ENCODE measurements at regions not wholly inside any gene's neighbourhood (a gene's known extent, or its start where the extent isn't known, plus 50 kb on each side); places are given as distances from the start of the nearest gene placed in this dataset.

DNA sequence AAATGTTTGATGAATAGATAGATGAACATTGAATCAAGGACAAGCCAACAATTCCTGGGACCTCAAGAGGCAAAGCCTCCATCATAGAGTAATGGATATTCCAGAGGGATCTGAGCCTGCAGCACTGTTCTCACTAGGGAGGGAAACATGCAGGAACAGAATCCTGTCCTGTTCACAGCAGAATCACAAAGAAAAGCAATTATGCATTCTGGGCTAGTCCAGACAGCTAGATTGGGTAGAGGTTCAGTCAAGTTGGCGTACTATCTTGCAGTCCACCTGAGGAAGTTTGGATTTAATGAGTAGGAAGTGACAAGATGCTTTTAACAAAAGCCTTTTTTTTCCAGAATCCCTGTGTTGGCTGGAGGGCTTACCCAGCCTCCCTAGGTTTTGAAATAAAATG is 314.5 kb upstream of the SEMA6D start:
- no peak for DNase-seq (ENCODE audit: low read depth in 2 of 2)

DNA sequence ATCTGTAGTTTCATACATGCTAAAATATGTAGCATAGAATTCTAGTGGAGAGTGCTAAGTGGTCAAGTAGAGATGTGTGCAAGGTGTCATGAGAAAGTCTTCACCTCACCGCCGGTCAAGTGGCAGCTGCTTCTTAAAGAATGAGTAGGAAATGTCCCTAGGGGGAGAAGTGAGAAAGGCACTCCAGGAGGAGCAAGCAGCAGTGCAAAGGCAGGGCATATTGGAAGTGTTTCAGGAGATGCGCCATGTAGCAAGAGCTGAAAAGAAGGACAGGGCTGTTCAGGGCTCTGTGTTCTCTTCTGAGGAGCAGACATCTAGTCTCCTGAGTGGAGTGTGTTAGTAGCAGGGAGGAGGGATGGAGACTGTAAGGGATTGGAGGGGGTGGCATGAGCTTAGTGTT is 312.4 kb upstream of the SEMA6D start:
- no peak for DNase-seq (ENCODE audit: low read depth in 2 of 2)

DNA sequence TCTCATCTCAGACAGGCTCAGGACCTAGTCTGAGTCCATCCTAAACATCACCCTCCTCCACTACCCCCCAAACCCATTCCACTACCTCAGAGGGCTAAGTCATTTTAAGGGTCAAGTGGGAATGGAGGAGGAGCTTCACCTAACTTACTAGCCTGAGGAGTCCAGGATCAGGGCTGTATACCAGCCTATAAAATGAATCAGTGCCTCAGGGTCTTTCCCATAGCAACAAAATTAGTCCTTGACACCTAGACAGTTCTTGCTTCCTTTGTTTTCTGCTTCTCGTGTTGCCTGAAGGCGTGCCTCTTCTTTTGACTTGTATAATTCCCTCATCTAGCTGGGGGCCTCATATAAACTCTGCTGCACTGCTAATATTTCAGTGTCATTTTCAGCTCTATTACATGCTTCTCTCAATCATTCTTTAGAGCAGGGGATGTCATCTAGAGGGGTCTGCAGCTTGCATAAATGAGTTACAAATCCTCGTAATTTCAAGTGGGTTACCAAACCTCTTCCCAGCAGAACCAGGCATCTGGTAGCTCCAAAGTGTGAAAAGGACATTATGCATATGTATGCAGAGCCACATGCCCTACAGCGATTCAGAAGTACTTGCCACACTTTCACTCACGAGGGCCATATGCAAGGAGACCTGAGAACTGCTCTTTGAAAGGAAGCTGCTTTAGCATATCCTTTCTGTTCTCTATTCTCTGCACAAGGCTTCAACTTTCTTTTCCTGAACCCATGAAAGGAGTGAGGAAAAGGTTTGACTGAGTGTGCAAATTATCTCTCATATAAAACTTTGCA is 311.7 kb upstream of the SEMA6D start:
- no peak for DNase-seq (ENCODE audit: low read depth in 2 of 2)

DNA sequence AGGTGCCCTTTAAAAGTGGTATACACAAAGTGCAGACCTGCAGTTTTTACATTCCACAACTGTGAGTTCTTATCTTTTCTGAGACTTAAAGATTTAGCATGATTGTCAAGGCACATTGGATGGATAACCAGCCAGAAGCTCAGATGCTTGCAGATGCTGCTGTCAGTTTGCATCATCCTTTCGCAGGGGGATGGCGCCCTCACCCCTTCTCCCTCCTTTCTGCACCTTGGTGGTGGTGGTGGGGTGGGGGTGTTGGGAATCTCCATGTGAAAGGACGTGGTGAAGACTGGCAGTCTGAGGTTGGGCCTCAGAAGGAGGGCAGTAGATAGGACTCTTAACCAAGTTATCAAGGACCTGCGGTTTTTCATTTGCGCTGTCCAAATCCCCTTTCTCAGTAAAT is 309.6 kb upstream of the SEMA6D start:
- DNase-seq (ENCODE audit: low read depth in 2 of 2): no peak

DNA sequence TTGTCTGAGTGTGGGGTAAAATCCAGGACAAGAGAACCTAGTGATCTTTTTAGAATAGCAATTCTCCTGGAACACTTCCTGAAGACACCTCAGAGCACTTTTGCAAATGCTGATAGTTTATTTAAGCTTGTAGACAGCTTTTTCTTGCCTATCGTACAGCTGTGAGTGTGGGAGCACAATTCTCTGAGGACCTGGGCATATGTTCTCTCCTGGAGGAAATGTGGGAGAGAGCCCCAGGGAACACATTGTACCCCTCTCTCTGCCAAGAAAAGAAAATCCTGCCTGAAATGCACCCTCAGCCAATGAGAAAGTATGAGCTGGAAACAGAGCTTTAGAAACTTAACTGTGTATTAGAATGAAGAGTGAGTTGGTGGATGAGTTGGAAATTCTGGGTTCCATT is 308.3 kb upstream of the SEMA6D start:
- no peak for DNase-seq (ENCODE audit: low read depth in 2 of 2)

DNA sequence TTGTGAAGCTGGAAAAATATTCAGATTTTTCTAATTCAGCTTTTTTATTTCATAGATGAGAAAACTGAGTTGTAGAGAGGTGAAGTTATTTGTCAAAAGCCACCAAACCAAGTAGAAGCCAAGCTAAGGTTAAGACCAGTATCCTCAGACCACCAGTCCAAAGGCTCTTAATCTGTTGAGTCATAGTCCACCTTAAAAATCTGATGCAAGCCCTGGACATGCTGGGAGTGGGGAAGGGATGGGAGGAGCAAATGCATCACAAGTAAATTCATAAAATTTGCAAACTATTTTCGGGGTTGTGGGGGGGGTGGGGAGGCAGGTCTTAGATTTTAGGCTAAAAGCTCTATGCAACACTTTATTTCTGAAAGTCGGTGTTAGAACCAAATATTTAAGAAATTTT is 307.7 kb upstream of the SEMA6D start:
- DNase-seq (ENCODE audit: low read depth in 2 of 2): no peak

DNA sequence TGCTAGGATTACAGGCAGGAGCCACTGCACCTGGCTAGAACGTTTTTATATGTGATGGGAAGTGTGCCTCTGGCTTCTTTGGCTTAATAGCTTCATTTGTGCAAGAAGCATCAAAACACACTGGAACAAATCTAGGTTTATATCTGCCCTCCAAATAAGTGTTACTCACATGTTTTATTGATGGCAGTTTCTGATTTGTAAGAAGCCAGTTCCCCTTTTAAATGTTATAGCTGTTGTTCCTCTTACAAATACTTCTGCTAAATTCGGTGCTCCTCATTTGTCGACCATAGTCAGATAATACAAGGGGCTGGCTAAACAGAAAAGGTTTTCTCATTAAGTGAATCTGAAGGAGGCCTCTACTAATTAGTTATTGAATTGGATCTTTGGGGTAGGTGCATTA is 307.1 kb upstream of the SEMA6D start:
- no peak for DNase-seq (ENCODE audit: low read depth in 2 of 2)

DNA sequence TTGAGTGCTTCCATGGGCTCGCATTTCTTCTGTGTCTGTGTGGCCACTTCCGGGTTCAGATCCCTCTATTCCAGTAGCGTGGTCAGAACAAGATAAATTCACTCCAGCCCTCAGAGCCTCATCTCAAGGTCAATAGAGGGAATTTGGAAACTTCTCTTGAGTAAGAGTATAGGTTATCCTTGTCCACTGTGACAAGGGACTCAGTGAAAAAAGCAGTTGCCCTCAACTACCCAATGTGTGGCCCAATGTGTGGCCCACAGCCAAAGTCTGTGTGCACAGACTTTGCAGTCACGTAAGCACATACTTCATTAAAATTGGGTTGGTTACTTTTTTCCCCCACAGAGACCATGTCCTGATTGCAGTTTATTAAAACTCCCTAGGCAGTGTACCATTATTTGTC is 305.6 kb upstream of the SEMA6D start:
- DNase-seq (ENCODE audit: low read depth in 2 of 2): no peak

DNA sequence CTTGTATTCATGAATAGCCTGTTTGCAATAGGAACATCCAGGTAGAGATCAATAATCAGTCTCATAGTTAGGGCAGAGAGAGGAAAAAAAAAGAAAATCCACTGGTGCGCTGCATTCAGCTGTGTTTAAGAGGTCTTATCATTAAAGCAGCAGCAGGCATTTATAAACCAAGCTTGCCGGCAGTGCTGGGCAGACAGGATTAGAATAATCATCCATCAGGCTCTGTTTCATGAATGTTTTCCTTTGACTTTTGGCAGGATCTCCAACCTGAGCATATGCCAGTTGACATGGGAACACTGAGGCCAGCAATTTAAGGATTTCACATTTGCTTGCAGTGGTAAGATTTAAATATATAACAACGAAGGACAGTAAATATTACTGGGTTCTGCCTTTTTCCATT is 305.2 kb upstream of the SEMA6D start:
- DNase-seq (ENCODE audit: low read depth in 2 of 2): no peak

DNA sequence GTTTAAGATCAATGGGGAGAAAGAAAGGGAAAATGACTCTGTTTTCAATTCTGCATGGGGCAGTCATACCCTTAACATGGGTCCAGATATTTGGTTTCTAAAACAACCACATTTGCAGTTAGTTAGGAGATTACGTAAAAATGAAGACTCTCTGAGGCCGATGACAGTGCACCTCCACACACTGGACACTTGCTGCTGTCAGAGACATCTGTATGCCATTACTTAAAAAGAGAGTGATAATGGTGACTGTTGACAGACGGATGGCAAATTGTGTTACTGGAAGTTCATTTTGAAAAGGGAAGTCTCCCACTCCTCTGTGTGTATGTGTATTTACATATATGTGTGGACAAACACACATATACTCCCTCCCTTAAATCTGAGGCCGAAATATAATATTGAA is 304.5 kb upstream of the SEMA6D start:
- no peak for DNase-seq (ENCODE audit: low read depth in 2 of 2)

DNA sequence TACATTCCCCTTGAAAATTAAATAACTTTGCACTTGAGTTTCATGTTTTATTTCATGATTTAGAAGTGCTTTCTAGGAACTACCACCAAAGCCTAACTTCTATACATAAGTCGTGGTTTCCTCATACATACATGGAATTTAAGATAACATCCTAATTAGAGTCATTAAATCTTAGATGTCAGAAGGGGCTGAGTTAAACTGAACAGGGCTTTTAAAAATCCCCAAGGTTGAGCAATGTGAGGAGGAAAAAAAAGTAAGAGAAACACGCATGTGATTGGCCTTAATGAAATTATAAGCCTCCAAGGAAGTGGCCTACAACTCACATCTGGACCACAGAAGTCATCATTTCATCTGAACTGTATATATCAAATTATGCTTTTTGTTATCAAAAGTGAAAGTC is 303.1 kb upstream of the SEMA6D start:
- no peak for DNase-seq (ENCODE audit: low read depth in 2 of 2)

DNA sequence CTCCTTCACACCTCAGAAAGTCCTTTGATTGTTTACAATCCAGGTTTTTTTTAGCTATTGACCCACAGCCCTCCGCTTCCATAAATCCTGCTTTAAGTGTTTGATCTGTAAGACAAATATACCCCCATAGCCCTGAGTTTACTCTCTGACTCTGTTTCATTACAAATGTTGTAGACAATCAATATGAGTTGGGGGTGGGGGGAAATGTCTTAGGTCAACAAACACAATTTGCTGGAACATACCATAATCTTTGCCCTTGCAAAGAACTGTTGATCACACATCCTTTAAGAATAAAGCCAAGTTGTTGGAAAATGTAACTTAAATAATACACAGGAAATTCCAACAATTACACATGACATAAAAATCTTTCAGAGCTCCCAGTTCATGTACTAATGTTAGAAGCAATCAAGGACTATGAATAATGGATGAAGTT is 301.8 kb upstream of the SEMA6D start:
- no peak for DNase-seq (ENCODE audit: low read depth in 2 of 2)

DNA sequence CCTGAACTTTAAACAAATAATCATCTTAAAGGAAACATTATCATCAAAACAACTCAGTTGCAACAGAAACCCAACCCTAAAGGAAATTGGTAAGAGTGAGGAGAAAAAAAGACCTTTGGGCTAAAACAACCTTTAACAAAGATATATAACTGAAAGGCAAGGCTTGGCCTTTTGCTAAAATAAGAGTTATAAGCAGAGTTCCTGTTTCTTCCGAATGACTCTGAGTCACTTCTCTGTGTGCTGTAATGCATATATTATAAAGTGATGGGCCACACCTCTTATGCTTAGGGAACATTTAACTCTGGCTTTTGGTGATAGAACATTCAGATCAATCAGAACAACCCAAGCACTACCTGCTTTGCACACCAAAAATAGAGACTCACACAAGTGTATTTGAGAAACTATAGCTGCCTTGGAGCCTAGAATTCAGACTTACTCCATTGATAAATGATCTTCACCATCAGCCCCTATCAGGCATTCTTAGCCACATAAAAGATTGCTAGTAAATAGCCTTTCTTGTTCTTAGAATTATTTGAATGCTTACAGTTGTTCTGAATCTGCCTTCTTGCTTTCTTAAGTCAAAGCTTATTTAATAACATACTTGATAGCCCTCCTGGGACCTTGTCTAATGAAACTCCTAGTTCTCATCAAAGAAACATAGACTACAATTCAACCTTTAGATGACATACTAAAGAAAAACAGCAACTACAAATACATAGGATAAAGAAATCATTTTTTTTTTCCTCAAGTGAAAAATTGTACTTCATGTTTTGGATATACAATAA is 294.2 kb upstream of the SEMA6D start:
- DNase-seq (ENCODE audit: low read depth in 2 of 2): no peak

DNA sequence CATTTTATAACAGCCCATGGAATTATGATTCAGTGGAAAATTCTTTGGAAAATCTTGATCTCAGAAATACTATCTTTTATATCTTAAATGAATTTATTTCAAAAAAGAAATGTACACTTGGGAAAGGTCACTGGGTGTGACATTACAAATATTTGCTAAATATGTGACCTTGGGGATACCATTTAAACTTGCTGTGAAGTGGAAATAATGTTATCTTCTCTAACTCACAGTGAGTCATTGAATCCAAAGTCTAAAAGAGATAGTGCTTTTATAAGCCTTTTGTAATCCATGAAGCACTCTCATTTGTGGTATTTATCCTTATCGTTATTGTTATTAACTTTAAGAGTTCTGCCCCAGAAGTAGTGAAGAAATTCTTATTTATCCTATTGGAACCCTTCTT is 289.8 kb upstream of the SEMA6D start:
- DNase-seq (ENCODE audit: low read depth in 2 of 2): no peak

DNA sequence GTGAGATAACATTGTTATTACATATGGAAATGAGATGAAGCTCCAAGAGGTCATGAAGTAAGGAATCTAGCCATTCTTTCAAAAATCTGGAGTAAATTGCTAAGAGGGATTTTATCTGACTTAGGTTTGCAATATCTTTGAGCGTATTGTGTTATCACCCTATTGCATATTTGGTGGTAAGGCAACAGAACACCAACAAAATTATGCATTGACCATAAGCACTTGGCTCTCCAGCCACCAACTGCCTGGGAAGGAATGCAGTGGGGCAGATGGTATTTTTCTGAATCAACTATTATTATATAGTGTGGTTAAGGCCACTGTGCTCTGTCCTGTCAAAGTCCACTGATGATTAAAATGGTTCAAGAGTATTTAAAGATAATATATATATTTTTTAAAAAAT is 287.9 kb upstream of the SEMA6D start:
- no peak for DNase-seq (ENCODE audit: low read depth in 2 of 2)

DNA sequence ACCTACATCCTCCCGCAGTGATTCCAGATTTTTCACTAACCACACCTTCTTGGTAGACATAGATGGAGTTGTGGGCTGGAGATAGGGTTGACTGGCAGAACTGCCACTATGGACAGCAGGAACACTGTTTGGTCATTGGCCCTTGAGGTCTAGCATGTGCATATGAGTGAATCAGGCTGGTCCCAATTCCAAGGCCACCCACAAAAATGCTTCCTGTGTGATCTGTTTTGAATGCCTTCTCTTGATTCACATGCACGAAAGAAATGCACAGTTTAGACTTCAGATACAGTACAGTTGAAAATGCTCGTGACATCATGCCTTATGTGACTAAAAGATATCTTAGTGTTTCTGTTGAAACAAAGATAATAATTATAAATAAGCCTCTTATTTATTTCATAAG is 285.8 kb upstream of the SEMA6D start:
- no peak for DNase-seq (ENCODE audit: low read depth in 2 of 2)

DNA sequence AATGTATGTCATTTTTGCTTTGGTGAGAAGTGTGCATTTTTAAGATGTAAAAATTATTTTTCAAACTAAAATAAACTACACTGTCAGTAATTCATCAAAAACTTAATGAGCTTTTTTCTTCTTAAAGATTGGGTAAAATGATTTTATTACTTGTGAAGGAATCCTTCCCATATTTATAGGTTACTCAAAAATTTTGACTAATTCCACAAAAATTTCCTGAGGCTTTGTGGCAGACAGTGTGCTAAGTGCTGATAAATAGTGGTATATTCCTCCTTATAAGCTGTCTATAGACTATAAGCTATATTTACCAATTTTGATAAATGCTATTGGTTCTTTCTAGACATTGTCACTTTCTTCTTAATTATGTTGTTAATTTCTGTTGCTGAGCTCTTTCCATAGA is 284.5 kb upstream of the SEMA6D start:
- DNase-seq (ENCODE audit: low read depth in 2 of 2): no peak

DNA sequence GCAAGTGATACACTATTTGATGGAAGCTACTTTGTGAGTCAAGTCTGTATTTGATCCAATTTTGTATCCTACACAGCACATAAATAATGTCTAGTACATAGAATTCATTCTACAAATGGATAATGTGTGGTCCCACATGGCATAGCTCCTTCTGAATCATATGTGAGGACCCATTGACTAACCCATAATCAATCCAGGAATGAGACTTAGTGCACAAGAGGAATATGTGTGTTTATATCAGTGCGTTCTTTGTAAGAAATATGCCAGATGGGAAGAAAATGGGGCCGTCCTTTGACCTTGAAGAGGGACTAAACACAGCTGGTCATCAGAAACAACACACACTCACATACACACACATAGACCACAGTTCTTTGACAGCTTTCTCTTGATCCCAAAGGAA is 282.7 kb upstream of the SEMA6D start:
- DNase-seq (ENCODE audit: low read depth in 2 of 2): no peak

DNA sequence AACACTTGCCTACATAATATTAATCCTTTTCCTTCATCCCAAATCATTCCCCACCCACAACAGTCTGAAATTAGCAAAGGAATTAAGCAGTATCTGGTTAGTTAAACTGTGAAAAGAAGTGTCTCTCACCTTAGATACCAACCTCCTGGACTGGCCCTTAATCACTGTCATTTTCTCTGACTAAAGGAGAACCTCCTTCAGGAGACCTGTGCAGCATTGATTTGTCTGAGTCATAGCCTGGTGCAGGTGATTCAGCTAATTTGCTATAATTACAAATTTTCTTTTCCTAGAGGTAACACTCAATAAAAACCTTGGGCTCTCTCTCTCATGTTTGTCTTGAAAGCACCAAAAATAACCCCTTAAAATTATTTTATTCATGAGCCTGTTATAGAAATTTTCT is 279.8 kb upstream of the SEMA6D start:
- no peak for DNase-seq (ENCODE audit: low read depth in 2 of 2)

DNA sequence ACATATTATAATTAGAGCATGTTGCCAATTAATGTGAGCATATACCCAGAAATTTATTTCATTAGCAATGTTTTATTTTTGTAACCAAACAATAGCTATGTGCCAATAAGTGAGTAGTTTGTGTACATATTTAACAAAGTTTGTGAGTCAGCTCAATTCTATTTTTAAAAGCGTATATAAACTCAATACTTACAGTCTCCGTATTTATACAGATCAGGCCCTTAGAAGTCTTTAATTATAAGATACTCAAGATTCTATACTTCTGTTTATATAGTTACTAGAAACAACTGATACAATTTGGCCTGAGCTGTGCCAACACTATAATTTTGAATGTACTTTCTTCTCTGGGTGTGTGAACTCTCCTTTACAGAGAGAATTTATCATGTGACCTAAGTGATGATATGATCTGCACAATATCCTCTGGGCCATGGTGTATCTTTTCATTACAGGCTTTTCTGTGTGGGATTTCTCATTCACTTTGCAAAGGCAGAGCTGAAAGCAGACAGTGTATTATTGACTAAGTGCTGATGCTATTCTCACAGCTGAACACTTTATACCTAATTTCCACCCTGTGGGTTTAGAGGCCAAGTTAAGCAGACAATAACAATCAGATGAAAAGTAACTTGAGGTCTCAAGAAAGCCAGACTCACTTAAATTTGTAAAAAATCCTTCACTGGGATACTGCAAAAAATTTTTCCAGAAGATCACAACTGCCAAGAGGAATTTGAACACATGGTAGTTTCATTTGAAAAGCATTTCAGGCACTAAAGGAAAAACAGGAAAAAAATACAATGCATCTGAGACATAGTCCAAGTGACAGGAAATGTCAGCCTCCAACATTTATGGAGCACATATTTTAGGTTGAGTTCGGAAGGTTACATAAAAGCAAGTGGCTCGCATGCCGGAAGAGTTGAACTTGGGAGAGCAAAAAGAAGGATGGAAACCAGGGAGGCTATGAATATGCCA is 277.9 kb upstream of the SEMA6D start:
- no peak for DNase-seq (ENCODE audit: low read depth in 2 of 2)

DNA sequence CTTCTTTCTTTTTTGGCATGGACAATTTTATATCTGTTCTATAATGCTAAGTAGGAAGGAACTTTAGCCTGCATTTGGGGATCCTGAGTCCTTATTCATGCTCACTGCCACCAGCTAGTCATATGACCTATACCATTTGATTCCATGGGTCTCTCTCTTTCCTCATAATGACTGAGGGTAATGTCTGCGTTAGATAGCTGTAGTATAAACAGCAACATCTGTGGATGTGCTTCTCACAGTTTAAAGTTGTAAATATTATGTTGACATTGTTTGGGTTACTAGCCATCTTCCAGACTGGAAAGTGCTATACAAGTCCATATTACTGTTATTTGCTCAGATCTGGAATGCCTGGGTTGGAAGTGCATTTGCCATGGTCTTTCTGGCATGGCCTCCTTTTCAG is 274.9 kb upstream of the SEMA6D start:
- no peak for DNase-seq (ENCODE audit: low read depth in 2 of 2)

DNA sequence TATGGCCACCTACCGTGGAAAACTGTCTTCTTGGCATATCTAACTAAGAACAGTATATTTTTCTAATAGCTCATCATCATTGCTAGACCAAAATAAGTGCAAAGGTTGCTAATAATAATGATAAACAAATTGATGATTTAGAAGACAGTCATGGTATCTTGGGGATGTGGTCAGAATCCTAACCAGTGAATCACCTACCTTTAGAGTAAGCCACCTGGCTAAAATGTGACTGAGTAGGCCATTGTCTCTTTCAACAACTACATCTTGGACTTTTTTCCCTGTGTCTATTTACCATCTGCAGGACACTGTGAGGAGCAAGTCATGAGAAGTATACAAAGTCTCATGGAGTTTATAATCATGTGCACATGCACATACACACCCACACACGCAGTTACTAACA is 273.5 kb upstream of the SEMA6D start:
- no peak for DNase-seq (ENCODE audit: low read depth in 2 of 2)
